ENCODE measurements at regions not wholly inside any gene's neighbourhood (a gene's known extent, or its start where the extent isn't known, plus 50 kb on each side); places are given as distances from the start of the nearest gene placed in this dataset. TPM values are rescaled to one million over a fixed set of nuclear protein-coding genes. Genes with fewer than 3 reads are reported as not detected.
"Not testable (repeated sequence)": the region's sequence is repeated elsewhere in the genome, so short reads cannot be mapped to it uniquely, and the experiment has no call there.

- DNase-seq (ENCODE audit: low read depth): no peak
- no peak for TF ChIP-seq CTCF (IDR thresholded peaks at IDR 0.05; ENCODE audit: insufficient read depth, low read depth, low read length)
- no peak overlapping the region for H3K4me3 ChIP-seq (ENCODE audit: low read depth, low read length)
These were observed 58.4 kb upstream of the NEIL3 start for GRCh38 chr4:177251237-177251636.

GRCh38 chr4:177255359-177255758, 54.3 kb upstream of the NEIL3 start:
- no peak for DNase-seq (ENCODE audit: low read depth)
- no peak for TF ChIP-seq CTCF (IDR thresholded peaks at IDR 0.05; ENCODE audit: insufficient read depth, low read depth, low read length)
- H3K4me3 ChIP-seq (ENCODE audit: low read depth, low read length): no peak overlapping the region

DNA sequence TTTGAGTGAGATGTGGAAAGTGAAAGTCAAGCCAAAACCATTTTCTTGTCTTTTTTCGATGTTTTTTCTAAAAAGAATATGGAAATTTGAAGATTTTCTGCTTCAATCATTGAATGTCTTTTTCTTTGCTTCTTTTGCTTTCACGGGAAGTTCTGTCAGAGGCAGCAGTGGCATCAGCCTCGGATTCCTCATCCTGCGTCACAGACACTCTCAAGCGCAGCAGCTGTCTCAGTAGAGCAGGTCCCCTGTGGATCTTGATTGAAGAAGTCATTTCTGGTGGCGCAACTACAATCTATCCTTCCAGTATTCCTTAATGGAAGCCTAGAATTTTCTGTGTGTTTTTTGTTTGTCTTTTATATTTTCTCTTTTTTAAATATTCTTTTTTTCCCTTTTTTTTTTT, 52.7 kb upstream of the NEIL3 start:
- peak overlapping the region; percentile 1 for H3K4me3 ChIP-seq (ENCODE audit: low read depth, low read length)
- no peak for TF ChIP-seq CTCF (IDR thresholded peaks at IDR 0.05; ENCODE audit: insufficient read depth, low read depth, low read length)
- no peak for DNase-seq (ENCODE audit: low read depth)

GRCh38 chr4:177259466-177259865, 50.2 kb upstream of the NEIL3 start:
- not testable (repeated sequence) for DNase-seq (ENCODE audit: low read depth); H3K4me3 ChIP-seq (ENCODE audit: low read depth, low read length)

Small RNAs in the stretch of these regions (small RNA-seq; reads per million reads assigned to genes)
- not detected for gene RN7SKP136

All from fibroblast of villous mesenchyme (primary cell).